ENCODE measurements at regions not wholly inside any gene's neighbourhood (a gene's known extent, or its start where the extent isn't known, plus 50 kb on each side); places are given as distances from the start of the nearest gene placed in this dataset.

- no peak for TF ChIP-seq CTCF (IDR thresholded peaks at IDR 0.05 in 8 of 11, conservative IDR thresholded peaks at IDR 0.05 in 3 of 11)
- no peak for TF ChIP-seq POLR2A (IDR thresholded peaks at IDR 0.05)
- no peak for TF ChIP-seq POLR2AphosphoS5 (IDR thresholded peaks at IDR 0.05)
Observed at GRCh38 chr16:51931653-51932052, 615.3 kb downstream of the TOX3 start.
